ENCODE measurements at regions not wholly inside any gene's neighbourhood (a gene's known extent, or its start where the extent isn't known, plus 50 kb on each side); places are given as distances from the start of the nearest gene placed in this dataset.

- no peak for DNase-seq (ENCODE audit: low read depth)
Measured at GRCh38 chr17:17398188-17398942, 78.4 kb upstream of the MED9 start.

GRCh38 chr17:17398943-17399926 lies 77.6 kb upstream of the MED9 start:
- no peak for DNase-seq (ENCODE audit: low read depth)

GRCh38 chr17:17400070-17400469 lies 76.7 kb upstream of the MED9 start:
- DNase-seq (ENCODE audit: low read depth), result no peak

GRCh38 chr17:17400566-17401184 lies 76.1 kb upstream of the MED9 start:
- DNase-seq (ENCODE audit: low read depth), result no peak

GRCh38 chr17:17401271-17401781 lies 75.5 kb upstream of the MED9 start:
- DNase-seq (ENCODE audit: low read depth), result no peak

GRCh38 chr17:17402558-17402957 lies 74.2 kb upstream of the MED9 start:
- DNase-seq (ENCODE audit: low read depth), result no peak

GRCh38 chr17:17403065-17403464 lies 73.7 kb upstream of the MED9 start:
- no peak for DNase-seq (ENCODE audit: low read depth)

GRCh38 chr17:17403899-17404576 lies 72.8 kb upstream of the MED9 start:
- DNase-seq (ENCODE audit: low read depth), result peak; percentile 83

GRCh38 chr17:17405673-17406072 lies 71.1 kb upstream of the MED9 start:
- no peak for DNase-seq (ENCODE audit: low read depth)

GRCh38 chr17:17406225-17406624 lies 70.6 kb upstream of the MED9 start:
- DNase-seq (ENCODE audit: low read depth), result no peak

GRCh38 chr17:17408236-17408794 lies 68.5 kb upstream of the MED9 start:
- DNase-seq (ENCODE audit: low read depth), result no peak

GRCh38 chr17:17410357-17410756 lies 66.4 kb upstream of the MED9 start:
- DNase-seq (ENCODE audit: low read depth), result no peak

- no peak for DNase-seq (ENCODE audit: low read depth)
Measured at GRCh38 chr17:17411692-17412091, 65.1 kb upstream of the MED9 start.

GRCh38 chr17:17412326-17412725 lies 64.5 kb upstream of the MED9 start:
- DNase-seq (ENCODE audit: low read depth), result no peak

GRCh38 chr17:17413215-17413792 lies 63.5 kb upstream of the MED9 start:
- DNase-seq (ENCODE audit: low read depth), result no peak

- no peak for DNase-seq (ENCODE audit: low read depth)
Measured at GRCh38 chr17:17413821-17414220, 63.0 kb upstream of the MED9 start.

- peak; percentile 48 for DNase-seq (ENCODE audit: low read depth)
Measured at GRCh38 chr17:17414341-17414805, 62.4 kb upstream of the MED9 start.

GRCh38 chr17:17415006-17415405 lies 61.8 kb upstream of the MED9 start:
- no peak for DNase-seq (ENCODE audit: low read depth)

GRCh38 chr17:17416007-17416399 lies 60.8 kb upstream of the MED9 start:
- DNase-seq (ENCODE audit: low read depth), result peak; percentile 71

Data from myocyte (in vitro differentiated cells).